ENCODE measurements at regions not wholly inside any gene's neighbourhood (a gene's known extent, or its start where the extent isn't known, plus 50 kb on each side); places are given as distances from the start of the nearest gene placed in this dataset.

DNA sequence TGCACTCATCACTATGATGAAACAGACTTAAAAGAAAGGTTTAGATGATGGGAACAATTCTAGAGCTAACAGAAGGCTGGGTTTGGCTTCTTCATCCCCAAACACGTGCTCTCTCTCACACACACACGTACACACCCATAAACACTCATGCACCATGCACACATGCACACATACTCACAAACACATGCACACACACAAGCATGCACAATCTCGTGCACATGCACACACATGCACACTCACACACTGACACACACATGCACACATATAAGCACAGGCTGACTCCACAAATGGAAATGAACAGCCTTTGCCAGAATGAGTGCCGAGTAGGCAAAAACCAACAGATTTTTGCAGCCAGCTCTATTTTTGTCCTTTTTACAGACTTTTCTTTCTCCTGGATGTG is 1571.6 kb downstream of the AACS start:
- no peak for DNase-seq (ENCODE audit: low read depth)
- H3K4me3 ChIP-seq (ENCODE audit: low read length): no peak overlapping the region
- TF ChIP-seq, protein P1, sequence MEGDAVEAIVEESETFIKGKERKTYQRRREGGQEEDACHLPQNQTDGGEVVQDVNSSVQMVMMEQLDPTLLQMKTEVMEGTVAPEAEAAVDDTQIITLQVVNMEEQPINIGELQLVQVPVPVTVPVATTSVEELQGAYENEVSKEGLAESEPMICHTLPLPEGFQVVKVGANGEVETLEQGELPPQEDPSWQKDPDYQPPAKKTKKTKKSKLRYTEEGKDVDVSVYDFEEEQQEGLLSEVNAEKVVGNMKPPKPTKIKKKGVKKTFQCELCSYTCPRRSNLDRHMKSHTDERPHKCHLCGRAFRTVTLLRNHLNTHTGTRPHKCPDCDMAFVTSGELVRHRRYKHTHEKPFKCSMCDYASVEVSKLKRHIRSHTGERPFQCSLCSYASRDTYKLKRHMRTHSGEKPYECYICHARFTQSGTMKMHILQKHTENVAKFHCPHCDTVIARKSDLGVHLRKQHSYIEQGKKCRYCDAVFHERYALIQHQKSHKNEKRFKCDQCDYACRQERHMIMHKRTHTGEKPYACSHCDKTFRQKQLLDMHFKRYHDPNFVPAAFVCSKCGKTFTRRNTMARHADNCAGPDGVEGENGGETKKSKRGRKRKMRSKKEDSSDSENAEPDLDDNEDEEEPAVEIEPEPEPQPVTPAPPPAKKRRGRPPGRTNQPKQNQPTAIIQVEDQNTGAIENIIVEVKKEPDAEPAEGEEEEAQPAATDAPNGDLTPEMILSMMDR (IDR thresholded peaks at IDR 0.05; ENCODE audit: insufficient read depth, low read depth, low read length, missing control alignments): no peak

DNA sequence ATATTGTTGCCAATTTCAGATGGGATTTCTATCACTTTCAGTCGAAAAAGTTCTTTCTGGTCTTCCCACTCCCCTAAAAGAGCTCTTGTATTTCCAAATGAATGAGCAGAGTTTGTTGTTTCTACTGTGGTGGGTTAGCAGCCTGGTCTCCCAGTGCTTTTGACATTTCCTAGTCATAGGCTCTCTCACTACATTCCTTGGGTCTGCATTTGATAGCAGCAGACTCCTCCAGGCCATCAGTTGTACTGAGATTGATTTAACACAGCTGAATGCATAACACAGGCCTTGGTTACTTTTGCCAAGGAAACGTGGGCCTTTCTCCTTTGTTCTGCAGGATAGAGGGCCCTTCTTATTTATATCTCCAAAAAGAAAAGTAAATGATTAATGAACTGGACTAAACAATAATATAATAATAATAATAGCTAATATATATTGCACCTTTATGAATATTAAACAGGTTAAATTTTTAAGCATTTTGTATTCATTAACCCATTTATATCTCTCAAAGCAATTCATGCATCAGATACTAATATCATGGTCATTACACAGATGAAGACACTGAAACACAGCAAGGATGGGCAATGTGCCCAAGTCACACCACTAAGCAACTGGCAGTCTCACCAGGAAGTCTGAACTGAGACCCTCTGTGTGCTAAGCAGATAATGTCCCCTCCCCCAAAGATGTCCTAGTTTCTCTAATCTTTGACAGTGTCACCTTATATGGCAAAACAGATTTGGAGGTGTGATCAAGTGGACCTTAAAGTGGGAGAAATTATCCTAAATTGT is 1579.2 kb downstream of the AACS start:
- no peak for DNase-seq (ENCODE audit: low read depth)
- no peak overlapping the region for H3K4me3 ChIP-seq (ENCODE audit: low read length)
- TF ChIP-seq, protein P1 (IDR thresholded peaks at IDR 0.05; ENCODE audit: insufficient read depth, low read depth, low read length, missing control alignments): no peak

DNA sequence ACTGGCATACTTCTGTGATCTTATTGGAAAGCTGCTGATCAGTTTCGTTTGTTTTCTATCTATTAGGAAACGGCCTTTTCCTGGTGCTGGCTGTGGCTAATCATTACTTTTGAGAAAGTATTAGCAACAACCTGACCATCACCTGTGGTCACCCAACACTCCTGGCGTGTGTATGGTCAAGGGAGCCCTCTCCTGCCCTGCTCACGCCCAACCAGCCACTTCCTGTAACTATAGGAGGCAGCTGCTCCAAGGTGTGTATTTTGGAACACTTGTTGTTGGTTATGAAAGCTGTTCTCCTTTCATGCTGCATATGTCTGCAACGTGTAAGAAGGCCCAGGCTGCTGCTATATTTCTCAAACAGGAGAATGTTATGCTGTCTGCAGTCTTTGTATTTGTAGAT is 1582.8 kb downstream of the AACS start:
- DNase-seq (ENCODE audit: low read depth): no peak
- TF ChIP-seq, protein P1 (IDR thresholded peaks at IDR 0.05; ENCODE audit: insufficient read depth, low read depth, low read length, missing control alignments): no peak
- no peak overlapping the region for H3K4me3 ChIP-seq (ENCODE audit: low read length)

DNA sequence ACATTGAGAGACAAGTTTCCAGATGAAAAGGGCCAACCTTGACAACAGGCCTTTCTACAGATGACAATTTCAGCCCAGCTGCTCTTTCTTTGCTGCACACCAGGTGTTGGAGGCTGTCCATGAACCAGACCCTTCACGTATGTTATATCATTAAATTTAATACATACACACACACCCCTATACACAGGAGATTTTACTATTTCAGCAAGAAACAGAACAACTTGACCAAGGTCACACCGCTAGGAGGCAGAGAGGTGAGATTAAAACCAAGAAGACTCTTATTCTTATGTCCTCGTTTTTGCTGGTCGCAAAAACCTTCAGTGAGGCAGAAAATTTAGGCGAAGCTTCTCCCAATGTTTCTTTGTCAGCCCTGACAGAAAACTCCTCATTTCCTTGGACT is 1585.9 kb downstream of the AACS start:
- TF ChIP-seq, protein P1 (IDR thresholded peaks at IDR 0.05; ENCODE audit: insufficient read depth, low read depth, low read length, missing control alignments): no peak
- no peak for DNase-seq (ENCODE audit: low read depth)

DNA sequence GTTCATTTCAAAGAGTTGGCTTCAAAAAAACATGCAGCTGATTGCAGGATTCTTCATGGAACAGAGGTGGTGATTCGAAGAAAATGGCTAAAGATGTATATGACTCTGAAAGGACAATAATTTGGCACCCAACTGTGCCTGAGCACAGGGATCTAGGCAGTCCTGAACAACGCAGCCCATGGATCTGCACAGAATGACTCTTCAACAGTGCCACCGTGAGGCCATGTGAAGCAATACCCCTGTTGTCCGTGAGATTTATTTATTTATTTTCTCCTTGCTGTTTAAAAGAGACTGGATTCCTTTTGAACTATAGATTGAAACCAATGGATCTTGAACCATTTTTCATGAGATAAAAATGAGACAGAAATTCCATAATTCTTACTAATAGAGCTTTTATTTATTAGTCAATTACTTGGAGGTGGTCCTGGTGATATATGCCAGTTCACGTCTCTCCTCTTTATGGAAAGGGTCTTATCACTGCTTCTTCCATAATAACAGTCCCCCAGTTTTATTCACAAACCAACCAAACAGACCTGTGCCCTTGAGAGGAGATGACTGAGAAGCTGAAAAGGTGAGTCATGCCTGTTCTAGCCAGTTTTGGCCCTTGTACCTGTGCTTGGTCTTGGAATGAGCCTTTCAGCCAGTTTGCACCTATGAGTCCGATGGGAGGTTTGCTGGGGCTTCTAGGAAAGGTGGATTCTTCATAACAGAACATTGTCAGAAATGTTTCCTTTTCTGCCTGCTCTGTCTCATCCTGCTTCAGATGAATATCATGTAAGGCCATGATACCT is 1598.3 kb downstream of the AACS start:
- H3K4me3 ChIP-seq (ENCODE audit: low read length): no peak overlapping the region
- DNase-seq (ENCODE audit: low read depth): peak; percentile 32
- TF ChIP-seq, protein P1 (IDR thresholded peaks at IDR 0.05; ENCODE audit: insufficient read depth, low read depth, low read length, missing control alignments): no peak

More for the DNA sequence above, 1585.9 kb downstream of the AACS start:
- H3K4me3 ChIP-seq (ENCODE audit: low read length): no peak overlapping the region

DNA sequence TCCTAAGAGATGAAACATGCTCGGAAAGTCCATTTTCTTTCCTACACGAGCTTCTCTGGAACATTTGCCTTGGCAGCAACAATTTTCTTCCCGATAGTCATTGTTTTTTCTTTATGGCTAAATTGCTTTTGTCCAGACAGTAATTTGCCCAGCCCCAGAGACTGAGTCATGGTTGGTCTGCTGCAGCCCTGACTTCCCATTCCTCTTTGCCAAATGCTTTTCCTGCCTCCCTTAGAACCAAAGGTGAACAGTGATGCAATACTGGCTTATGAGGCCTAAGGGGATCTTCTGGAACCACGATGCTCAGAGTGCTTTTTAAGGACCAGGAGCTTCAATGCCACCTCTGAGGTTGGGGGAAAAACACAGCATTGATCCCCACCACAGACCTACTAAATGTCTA is 1599.6 kb upstream of the TMEM132C start:
- H3K4me3 ChIP-seq (ENCODE audit: low read length): no peak overlapping the region
- peak; percentile 54 for DNase-seq (ENCODE audit: low read depth)
- TF ChIP-seq, protein P1 (IDR thresholded peaks at IDR 0.05; ENCODE audit: insufficient read depth, low read depth, low read length, missing control alignments): no peak

All from epithelial cell of esophagus (primary cell).